ENCODE measurements at regions not wholly inside any gene's neighbourhood (a gene's known extent, or its start where the extent isn't known, plus 50 kb on each side); places are given as distances from the start of the nearest gene placed in this dataset.

- WGBS: 86% methylated on average over 6 of the region's 10 CpGs
- H3K9me3 ChIP-seq: no peaks in the 10 kb centered on the region
- H3K27me3 ChIP-seq: no peaks in the 10 kb centered on the region
- peaks cover 57% of the 10 kb centered on the region for H3K36me3 ChIP-seq
- peaks cover 67% of the 10 kb centered on the region for H3K4me1 ChIP-seq
- H3K27ac ChIP-seq: no peak overlapping the region
- no peak overlapping the region for H3K4me3 ChIP-seq
- no peak for DNase-seq (ENCODE audit: low spot score in 2 of 2)
- TF ChIP-seq POLR2A (IDR thresholded peaks at IDR 0.05) (no peak), POLR2AphosphoS5 (IDR thresholded peaks at IDR 0.05) (no peak)
These were observed 129.6 kb downstream of the RFLNA start for GRCh38 chr12:124424516-124424905.

DNA sequence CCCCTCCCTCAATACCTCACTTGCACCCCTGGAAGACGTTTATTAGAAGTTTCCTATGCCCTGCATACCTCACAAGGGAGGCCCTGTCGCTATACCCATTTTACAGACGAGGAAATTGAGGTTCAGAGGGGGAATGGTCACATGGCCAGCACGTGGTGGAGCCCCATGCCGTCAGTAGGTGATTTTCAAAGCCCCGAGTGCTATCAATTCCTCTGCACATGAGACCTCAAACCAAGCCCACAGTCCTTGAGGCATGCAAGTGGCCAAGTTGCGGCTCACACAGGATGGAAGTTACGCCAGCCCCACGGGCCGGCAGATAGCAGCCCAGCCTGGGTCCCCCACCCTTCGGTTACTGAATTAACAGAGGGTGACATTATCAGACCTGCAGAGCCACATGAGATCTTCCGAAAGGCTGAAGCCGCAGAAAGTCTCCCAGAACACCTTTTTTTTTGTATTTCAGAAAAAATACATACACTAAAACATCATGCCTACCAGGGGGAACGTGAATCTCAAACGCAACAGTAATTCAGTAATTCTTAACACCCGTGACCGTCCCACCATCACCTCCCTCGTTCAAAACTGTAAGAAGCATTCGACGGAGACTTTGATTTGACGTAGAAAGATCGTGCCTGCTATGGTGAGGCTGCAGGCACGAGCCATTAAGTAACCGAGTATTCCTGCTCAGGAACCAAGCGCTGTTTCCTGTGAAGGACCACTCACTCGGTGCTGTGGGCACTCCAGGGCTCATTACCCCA, 129.0 kb downstream of the RFLNA start:
- peaks cover 57% of the 10 kb centered on the region for H3K36me3 ChIP-seq
- 83% methylated on average over 26 of the region's 26 CpGs for WGBS
- no peak for TF ChIP-seq EP300 (IDR thresholded peaks at IDR 0.05)

GRCh38 chr12:124422570-124423523, 128.0 kb downstream of the RFLNA start:
- H3K36me3 ChIP-seq: peaks cover 67% of the 10 kb centered on the region
- no peaks in the 10 kb centered on the region for H3K27me3 ChIP-seq
- peak; percentile 95 to 96 for DNase-seq (ENCODE audit: low spot score in 2 of 2)
- TF ChIP-seq EP300 (IDR thresholded peaks at IDR 0.05) (no peak), POLR2AphosphoS5 (IDR thresholded peaks at IDR 0.05) (peak in 2 of 3 donors; percentile 5 to 80)
- H3K9me3 ChIP-seq: no peaks in the 10 kb centered on the region
- peaks cover 51% of the 10 kb centered on the region for H3K4me1 ChIP-seq
- WGBS: 11% methylated on average over 7 of the region's 37 CpGs
- peak overlapping the region; percentile 38 for H3K4me3 ChIP-seq
- H3K27ac ChIP-seq: peak overlapping the region; percentile 89

More for the DNA sequence above, 129.0 kb downstream of the RFLNA start:
- DNase-seq (ENCODE audit: low spot score in 2 of 2): no peak
- no peak overlapping the region for H3K4me3 ChIP-seq
- H3K27me3 ChIP-seq: no peaks in the 10 kb centered on the region
- H3K4me1 ChIP-seq: peaks cover 62% of the 10 kb centered on the region
- H3K27ac ChIP-seq: peak overlapping the region; percentile 89
- no peaks in the 10 kb centered on the region for H3K9me3 ChIP-seq

DNA sequence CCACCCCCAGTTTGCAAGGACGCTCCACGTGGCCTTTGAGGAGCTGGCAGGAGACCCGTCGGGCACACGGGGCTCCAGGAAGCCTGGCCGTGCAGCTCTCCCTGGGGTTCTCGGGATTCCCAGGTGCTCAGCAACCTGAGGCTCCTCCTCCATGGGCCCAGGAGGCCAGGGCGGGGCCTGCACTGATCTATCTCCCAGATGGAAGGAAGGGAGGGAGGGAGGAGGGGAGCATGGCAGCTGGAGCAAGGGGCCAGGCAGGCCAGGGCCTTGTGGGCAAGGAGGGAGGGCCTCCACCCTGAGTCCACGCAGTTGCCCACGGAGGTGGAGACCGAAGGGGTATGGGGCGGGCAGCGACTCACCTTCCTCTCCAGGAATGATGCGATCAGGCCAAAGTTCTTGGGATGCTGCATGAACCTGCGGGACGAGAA, 127.3 kb downstream of the RFLNA start:
- no peak for DNase-seq (ENCODE audit: low spot score in 2 of 2)
- Histone ChIP-seq H3K27me3 (no peaks in the 10 kb centered on the region), H3K4me3 (peak overlapping the region; percentile 38), H3K36me3 (peaks cover 73% of the 10 kb centered on the region), H3K27ac (peak overlapping the region; percentile 89), H3K9me3 (no peaks in the 10 kb centered on the region), H3K4me1 (peaks cover 48% of the 10 kb centered on the region)
- WGBS: no CpG with 5 or more reads among the region's 16 CpGs
- no peak for TF ChIP-seq POLR2A (IDR thresholded peaks at IDR 0.05)
- no peak for TF ChIP-seq POLR2AphosphoS5 (IDR thresholded peaks at IDR 0.05)
- TF ChIP-seq EP300 (IDR thresholded peaks at IDR 0.05): no peak
- no peak for TF ChIP-seq CTCF (IDR thresholded peaks at IDR 0.05)

DNA sequence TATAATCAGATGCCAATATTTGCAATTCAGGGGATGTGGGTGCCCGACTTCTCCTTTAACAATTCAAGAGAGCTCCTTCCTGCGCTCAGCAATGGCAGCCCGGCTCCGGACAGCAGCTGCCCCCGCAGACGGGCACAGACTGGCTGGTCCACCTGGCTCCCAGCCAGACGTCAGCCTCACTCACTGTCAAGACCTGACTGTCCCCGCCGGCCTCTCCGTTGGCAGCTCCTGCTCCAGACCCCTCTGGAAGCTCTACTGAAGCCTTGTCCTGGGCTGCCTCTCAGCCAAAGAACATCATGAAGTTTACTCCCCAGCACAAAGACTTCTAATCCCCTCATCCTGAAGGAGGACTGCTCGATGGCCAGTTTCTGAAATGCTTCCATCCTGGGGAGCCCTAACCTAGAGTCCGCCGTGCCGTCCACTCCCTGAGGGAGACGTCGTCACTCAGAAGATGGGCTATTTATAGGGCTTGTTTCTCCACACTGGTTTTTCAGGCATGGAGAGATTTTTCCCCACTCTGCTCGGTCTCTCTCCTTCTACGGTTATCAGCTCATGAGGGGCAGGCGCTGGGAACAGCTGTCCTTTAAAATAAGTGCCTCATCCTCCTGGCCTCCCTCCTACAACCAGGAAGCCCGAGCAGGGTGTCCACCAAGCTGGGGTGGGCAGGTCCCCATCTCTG, 126.2 kb downstream of the RFLNA start:
- no peak for DNase-seq (ENCODE audit: low spot score in 2 of 2)

More for the DNA sequence above, 126.2 kb downstream of the RFLNA start:
- Histone ChIP-seq H3K27me3 (no peaks in the 10 kb centered on the region), H3K4me3 (no peak overlapping the region), H3K4me1 (peaks cover 40% of the 10 kb centered on the region), H3K27ac (peak overlapping the region; percentile 89), H3K9me3 (no peaks in the 10 kb centered on the region), H3K36me3 (peaks cover 73% of the 10 kb centered on the region)
- TF ChIP-seq CTCF (IDR thresholded peaks at IDR 0.05) (no peak), EP300 (IDR thresholded peaks at IDR 0.05) (no peak), POLR2AphosphoS5 (IDR thresholded peaks at IDR 0.05) (no peak), POLR2A (IDR thresholded peaks at IDR 0.05) (no peak)
- WGBS: 75% methylated on average over 19 of the region's 20 CpGs
